ENCODE measurements at regions not wholly inside any gene's neighbourhood (a gene's known extent, or its start where the extent isn't known, plus 50 kb on each side); places are given as distances from the start of the nearest gene placed in this dataset.

DNA sequence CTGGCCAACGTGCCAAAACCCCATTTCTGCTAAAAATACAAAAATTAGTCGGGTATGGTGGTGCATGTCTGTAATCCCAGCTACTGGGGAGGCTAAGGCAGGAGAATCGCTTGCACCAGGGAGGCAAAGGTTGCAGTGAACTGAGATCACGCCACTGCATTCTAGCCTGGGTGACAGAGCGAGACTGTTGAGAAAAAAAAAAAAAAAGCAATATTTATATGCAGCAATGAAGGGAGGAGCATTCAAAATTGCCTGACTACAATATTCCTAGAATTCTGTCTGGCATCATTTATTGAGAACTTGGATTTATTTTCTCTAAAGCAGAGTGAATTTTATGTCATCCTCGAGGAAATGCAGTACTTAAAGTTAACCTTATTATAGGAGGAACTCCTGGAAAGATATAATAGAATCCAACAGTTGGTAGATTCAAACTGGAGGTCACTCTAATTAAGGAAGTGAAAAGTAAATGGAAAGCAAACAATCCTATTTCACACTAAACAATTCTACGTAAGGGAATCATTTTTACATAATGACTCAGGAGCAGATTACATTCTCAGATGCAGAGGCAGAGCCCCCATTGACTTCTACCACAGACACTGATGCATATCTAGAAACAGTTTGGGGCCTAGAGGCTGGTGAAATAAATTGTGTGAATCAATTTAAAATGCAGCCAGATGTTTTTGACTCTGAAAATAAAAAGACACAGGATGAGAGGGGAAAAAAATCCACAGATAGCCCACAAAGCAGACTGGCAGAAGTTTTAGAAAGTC lies 82.1 kb upstream of the FHIT start:
- no peak for TF ChIP-seq POLR2AphosphoS5 (IDR thresholded peaks at IDR 0.05)
- TF ChIP-seq POLR2A (IDR thresholded peaks at IDR 0.05), result no peak
- TF ChIP-seq, protein P1, sequence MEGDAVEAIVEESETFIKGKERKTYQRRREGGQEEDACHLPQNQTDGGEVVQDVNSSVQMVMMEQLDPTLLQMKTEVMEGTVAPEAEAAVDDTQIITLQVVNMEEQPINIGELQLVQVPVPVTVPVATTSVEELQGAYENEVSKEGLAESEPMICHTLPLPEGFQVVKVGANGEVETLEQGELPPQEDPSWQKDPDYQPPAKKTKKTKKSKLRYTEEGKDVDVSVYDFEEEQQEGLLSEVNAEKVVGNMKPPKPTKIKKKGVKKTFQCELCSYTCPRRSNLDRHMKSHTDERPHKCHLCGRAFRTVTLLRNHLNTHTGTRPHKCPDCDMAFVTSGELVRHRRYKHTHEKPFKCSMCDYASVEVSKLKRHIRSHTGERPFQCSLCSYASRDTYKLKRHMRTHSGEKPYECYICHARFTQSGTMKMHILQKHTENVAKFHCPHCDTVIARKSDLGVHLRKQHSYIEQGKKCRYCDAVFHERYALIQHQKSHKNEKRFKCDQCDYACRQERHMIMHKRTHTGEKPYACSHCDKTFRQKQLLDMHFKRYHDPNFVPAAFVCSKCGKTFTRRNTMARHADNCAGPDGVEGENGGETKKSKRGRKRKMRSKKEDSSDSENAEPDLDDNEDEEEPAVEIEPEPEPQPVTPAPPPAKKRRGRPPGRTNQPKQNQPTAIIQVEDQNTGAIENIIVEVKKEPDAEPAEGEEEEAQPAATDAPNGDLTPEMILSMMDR (IDR thresholded peaks at IDR 0.05 in 8 of 11, conservative IDR thresholded peaks at IDR 0.05 in 3 of 11), result no peak
- Histone ChIP-seq H3K4me3 (no peak overlapping the region), H3K27me3 (replicated peaks in 1 of 7) (no peaks in the 10 kb centered on the region), H3K9me3 (peaks cover 0 to 3% (median 0%) of the 10 kb centered on the region in 8 donors), H3K4me1 (no peaks in the 10 kb centered on the region), H3K27ac (no peak overlapping the region), H3K36me3 (no peaks in the 10 kb centered on the region)
- intact Hi-C loops (cut with DNase I; ENCODE audit: low total_unique reads), result no loop called here
- no peak for DNase-seq
- WGBS, 5 donors, result 66 to 83% (median 74%) methylated on average over 7 of the region's 7 CpGs

DNA sequence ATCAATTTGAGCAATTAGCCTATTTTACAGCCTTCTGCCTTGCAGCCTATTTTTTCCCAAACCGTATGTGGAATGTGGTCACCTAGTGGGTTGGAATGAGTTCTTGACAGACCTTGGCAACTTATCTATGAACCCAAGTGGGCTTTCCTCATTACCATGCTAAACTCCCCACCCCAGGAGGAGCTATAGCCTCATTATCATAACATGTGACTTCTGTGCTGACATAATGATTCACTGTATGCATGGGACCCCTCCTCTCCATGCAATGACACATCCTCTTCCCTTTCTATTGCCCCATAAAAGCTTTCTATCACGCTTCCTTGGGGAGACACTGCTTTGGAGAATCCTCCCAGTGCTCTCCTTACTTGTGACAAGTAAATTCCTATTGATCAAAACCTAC lies 83.5 kb upstream of the FHIT start:
- no peaks in the 10 kb centered on the region for H3K4me1 ChIP-seq
- intact Hi-C loops (cut with DNase I; ENCODE audit: low total_unique reads), result no loop called here
- DNase-seq, result no peak
- H3K4me3 ChIP-seq, result no peak overlapping the region
- H3K9me3 ChIP-seq, result peaks cover 0 to 3% (median 0%) of the 10 kb centered on the region in 8 donors
- no peaks in the 10 kb centered on the region for H3K27me3 ChIP-seq (replicated peaks in 1 of 7)
- WGBS, 5 donors, result 71 to 90% (median 86%) methylated on average over 2 of the region's 2 CpGs
- H3K27ac ChIP-seq, result no peak overlapping the region
- TF ChIP-seq POLR2A (IDR thresholded peaks at IDR 0.05), result no peak
- no peak for TF ChIP-seq POLR2AphosphoS5 (IDR thresholded peaks at IDR 0.05)
- TF ChIP-seq, protein P1 (IDR thresholded peaks at IDR 0.05 in 8 of 11, conservative IDR thresholded peaks at IDR 0.05 in 3 of 11), result no peak
- no peaks in the 10 kb centered on the region for H3K36me3 ChIP-seq

DNA sequence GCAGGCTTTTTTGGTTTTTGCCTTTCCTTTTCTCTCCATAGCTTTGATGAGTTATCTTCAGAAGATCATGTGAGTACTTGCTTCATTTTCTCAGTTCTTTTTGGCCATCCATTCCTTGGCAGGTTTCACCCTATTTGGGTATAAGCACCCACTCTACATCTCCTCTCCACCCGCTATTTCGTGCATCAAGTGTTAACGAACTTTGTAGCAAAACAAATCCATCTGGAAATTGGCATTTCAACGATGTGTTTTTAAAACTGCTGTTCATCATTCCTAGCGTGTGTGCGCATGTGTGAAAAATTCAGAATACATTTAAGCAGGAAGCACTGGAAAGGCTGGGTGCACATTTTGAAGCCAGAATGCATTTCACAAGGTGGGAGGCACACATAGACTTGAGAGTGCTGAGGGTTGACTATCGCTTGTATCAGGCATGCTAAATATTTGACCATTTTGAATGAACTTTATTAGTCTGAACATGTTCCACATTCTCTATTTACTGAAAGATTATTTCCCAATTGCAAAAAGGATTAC lies 89.7 kb upstream of the FHIT start:
- Histone ChIP-seq H3K27ac (no peak overlapping the region), H3K9me3 (no peaks in the 10 kb centered on the region), H3K27me3 (replicated peaks in 1 of 7) (no peaks in the 10 kb centered on the region), H3K4me3 (no peak overlapping the region), H3K36me3 (no peaks in the 10 kb centered on the region), H3K4me1 (no peaks in the 10 kb centered on the region)
- WGBS, 5 donors, result 74 to 88% (median 83%) methylated on average over 7 of the region's 7 CpGs
- intact Hi-C loops (cut with DNase I; ENCODE audit: low total_unique reads), result no loop called here
- DNase-seq, result no peak
- no peak for TF ChIP-seq POLR2AphosphoS5 (IDR thresholded peaks at IDR 0.05)
- TF ChIP-seq, protein P1 (IDR thresholded peaks at IDR 0.05 in 8 of 11, conservative IDR thresholded peaks at IDR 0.05 in 3 of 11), result no peak
- no peak for TF ChIP-seq POLR2A (IDR thresholded peaks at IDR 0.05)

DNA sequence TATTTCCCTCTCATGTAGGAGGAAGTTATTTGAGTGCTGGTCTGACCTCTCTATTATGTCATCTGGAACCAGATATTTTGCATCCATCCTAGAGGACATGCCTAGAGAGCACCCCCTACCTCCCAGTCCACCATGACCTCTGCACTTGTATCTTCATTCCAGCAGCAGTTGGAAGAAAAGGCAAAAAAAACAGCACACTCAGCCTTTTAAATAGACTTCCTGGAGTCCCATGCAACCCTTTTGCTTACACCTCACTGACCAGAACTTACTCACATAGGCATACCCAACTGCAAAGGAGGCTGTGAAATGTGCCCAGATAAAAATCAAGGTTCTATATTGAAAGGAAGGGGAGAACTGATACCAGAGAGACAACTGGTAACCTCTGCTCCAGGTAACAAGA lies 92.3 kb upstream of the FHIT start:
- no peak for DNase-seq
- intact Hi-C loops (cut with DNase I; ENCODE audit: low total_unique reads), result no loop called here
- Histone ChIP-seq H3K4me1 (no peaks in the 10 kb centered on the region), H3K9me3 (no peaks in the 10 kb centered on the region), H3K4me3 (no peak overlapping the region), H3K27me3 (replicated peaks in 1 of 7) (no peaks in the 10 kb centered on the region), H3K36me3 (no peaks in the 10 kb centered on the region), H3K27ac (no peak overlapping the region)
- TF ChIP-seq POLR2A (IDR thresholded peaks at IDR 0.05), result no peak
- no peak for TF ChIP-seq POLR2AphosphoS5 (IDR thresholded peaks at IDR 0.05)
- TF ChIP-seq, protein P1 (IDR thresholded peaks at IDR 0.05 in 8 of 11, conservative IDR thresholded peaks at IDR 0.05 in 3 of 11), result no peak

Data from spleen (tissue), 11 donors.